Vagina (tissue), 2 donors: ENCODE measurements at regions not wholly inside any gene's neighbourhood (a gene's known extent, or its start where the extent isn't known, plus 50 kb on each side); places are given as distances from the start of the nearest gene placed in this dataset.

Experiments used
- POLR2A ChIP-seq, 2 donors: fragments of 450-650 bp; IDR thresholded peaks; one replicate each; pipeline ENCODE4 v1.6.1; 2017; ENCODE audit warnings: antibody characterized with exemption in 2 of 2, mild to moderate bottlenecking in 2 of 2, moderate library complexity in 2 of 2
- POLR2AphosphoS5 ChIP-seq, 2 donors: sonication (generic); formaldehyde crosslinking; IDR thresholded peaks; one replicate each; pipeline ENCODE4 v1.9.0; 2017; ENCODE audit warnings: antibody characterized with exemption in 2 of 2, mild to moderate bottlenecking in 2 of 2, low read depth in 1 of 2; ENCODE audit not compliant: insufficient read depth in 1 of 2
- TF ChIP-seq, protein P1 (sequence below), 3 experiments: fragments of 450-650 bp in 2 of 3; fragments of 200-600 bp in 1 of 3; sonication (generic) in 1 of 3; IDR thresholded peaks; one replicate each; pipeline ENCODE4 v1.5.1; 2017 to 2019; ENCODE audit warnings: antibody characterized with exemption in 3 of 3, mild to moderate bottlenecking in 2 of 3, moderate library complexity in 2 of 3

DNA sequence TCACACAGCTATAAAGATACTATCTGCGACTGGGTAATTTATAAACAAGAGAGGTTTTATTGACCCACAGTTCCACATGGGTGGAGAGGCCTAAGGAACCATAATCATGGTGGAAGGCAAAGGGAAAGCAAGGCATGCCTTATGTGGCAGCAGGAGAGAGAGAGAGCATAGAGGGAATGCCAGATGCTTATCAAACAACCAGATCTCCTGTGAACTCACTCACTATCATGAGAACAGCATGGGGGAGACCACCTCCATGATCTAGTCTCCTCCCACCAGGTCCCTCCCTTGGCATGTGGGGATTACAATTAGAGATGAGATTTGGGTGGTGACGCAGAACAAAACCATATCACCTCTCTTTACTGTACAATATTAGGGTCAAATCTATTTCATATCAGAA lies 1101.6 kb upstream of the RAG2 start:
- TF ChIP-seq, protein P1, sequence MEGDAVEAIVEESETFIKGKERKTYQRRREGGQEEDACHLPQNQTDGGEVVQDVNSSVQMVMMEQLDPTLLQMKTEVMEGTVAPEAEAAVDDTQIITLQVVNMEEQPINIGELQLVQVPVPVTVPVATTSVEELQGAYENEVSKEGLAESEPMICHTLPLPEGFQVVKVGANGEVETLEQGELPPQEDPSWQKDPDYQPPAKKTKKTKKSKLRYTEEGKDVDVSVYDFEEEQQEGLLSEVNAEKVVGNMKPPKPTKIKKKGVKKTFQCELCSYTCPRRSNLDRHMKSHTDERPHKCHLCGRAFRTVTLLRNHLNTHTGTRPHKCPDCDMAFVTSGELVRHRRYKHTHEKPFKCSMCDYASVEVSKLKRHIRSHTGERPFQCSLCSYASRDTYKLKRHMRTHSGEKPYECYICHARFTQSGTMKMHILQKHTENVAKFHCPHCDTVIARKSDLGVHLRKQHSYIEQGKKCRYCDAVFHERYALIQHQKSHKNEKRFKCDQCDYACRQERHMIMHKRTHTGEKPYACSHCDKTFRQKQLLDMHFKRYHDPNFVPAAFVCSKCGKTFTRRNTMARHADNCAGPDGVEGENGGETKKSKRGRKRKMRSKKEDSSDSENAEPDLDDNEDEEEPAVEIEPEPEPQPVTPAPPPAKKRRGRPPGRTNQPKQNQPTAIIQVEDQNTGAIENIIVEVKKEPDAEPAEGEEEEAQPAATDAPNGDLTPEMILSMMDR (IDR thresholded peaks at IDR 0.05) = no peak
- TF ChIP-seq POLR2A (IDR thresholded peaks at IDR 0.05) (no peak), POLR2AphosphoS5 (IDR thresholded peaks at IDR 0.05; ENCODE audit: insufficient read depth in 1 of 2, low read depth in 1 of 2) (no peak)
